ENCODE measurements at regions not wholly inside any gene's neighbourhood (a gene's known extent, or its start where the extent isn't known, plus 50 kb on each side); places are given as distances from the start of the nearest gene placed in this dataset.

DNA sequence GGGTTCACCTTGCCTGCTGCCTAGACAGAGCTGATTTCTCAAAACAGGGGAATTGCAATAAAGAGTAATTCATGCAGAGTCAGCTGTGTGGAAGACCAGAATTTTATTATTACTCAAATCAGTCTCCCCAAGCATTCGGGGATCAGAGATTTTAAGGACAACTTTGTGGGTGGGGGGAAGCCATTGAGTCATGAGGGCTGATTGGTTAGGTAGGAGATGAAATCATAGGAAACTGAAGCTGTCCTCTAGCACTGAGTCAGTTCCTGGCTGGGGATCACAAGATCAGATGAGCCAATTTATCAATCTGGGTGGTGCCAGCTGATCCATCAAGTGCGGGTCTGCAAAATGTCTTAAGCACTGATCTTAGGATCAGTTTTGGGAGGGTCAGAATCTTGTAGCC, 159.1 kb upstream of the MAP1B start:
- no peaks in the 10 kb centered on the region for H3K9me3 ChIP-seq (ENCODE audit: low read depth, low read length, poor library complexity, severe bottlenecking)
- H3K4me3 ChIP-seq (ENCODE audit: low read depth, low read length, poor library complexity, severe bottlenecking): no peak overlapping the region
- DNase-seq (ENCODE audit: low spot score): no peak
- intact Hi-C loops (cut with micrococcal nuclease; ENCODE audit: unreplicated experiment): no loop called here
- CTCF ChIA-PET: no interaction called here
- POLR2A ChIA-PET (ENCODE audit: low non-redundant PET): no interaction called here
- TF ChIP-seq EZH2 (IDR thresholded peaks at IDR 0.05; ENCODE audit: borderline replicate concordance, low read depth, low read length, poor library complexity, severe bottlenecking): no peak
- no peak for TF ChIP-seq CTCF (conservative IDR thresholded peaks at IDR 0.05; ENCODE audit: low read depth, low read length)
- no peaks in the 10 kb centered on the region for H3K27me3 ChIP-seq (replicated peaks; ENCODE audit: insufficient read depth, low read depth, low read length, poor library complexity)
- H3K27ac ChIP-seq (ENCODE audit: low read depth, low read length, poor library complexity, severe bottlenecking): no peak overlapping the region
- H3K36me3 ChIP-seq (ENCODE audit: insufficient read depth, low read length, poor library complexity, severe bottlenecking): no peaks in the 10 kb centered on the region
- no peaks in the 10 kb centered on the region for H3K4me1 ChIP-seq (ENCODE audit: insufficient read depth, low read length, poor library complexity, severe bottlenecking)
- no TSS peak for BruUV-seq (replicated peaks)

- CTCF ChIA-PET: no interaction called here
Observed at GRCh38 chr5:71949772-71950171, 157.5 kb upstream of the MAP1B start.

DNA sequence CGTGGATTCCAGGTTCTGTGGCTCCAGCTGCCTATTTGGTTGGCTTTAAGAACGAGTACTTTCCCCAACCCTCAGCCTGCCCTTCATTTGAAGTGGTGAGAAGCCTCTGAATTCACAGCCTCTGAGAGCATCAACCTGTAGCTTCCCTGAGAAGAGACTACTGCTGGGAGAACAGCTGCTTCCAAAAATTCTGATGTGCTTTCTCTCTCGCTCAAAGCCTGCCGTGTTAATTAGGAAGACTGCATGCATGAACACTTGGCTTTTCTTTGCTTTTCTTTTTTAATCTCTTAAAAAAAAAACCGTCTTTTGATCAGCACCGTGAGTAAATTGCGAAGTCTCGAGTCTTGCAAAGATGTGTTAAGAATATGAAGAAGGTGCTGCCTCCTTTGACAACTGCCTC, 153.4 kb upstream of the MAP1B start:
- no peak for DNase-seq (ENCODE audit: low spot score)
- Histone ChIP-seq H3K36me3 (ENCODE audit: insufficient read depth, low read length, poor library complexity, severe bottlenecking) (no peaks in the 10 kb centered on the region), H3K9me3 (ENCODE audit: low read depth, low read length, poor library complexity, severe bottlenecking) (no peaks in the 10 kb centered on the region), H3K27ac (ENCODE audit: low read depth, low read length, poor library complexity, severe bottlenecking) (no peak overlapping the region), H3K4me1 (ENCODE audit: insufficient read depth, low read length, poor library complexity, severe bottlenecking) (no peaks in the 10 kb centered on the region), H3K4me3 (ENCODE audit: low read depth, low read length, poor library complexity, severe bottlenecking) (no peak overlapping the region), H3K27me3 (replicated peaks; ENCODE audit: insufficient read depth, low read depth, low read length, poor library complexity) (no peaks in the 10 kb centered on the region)
- POLR2A ChIA-PET (ENCODE audit: low non-redundant PET): no interaction called here
- intact Hi-C loops (cut with micrococcal nuclease; ENCODE audit: unreplicated experiment): no loop called here
- BruUV-seq (replicated peaks): no TSS peak
- TF ChIP-seq CTCF (conservative IDR thresholded peaks at IDR 0.05; ENCODE audit: low read depth, low read length) (no peak), EZH2 (IDR thresholded peaks at IDR 0.05; ENCODE audit: borderline replicate concordance, low read depth, low read length, poor library complexity, severe bottlenecking) (no peak)
- CTCF ChIA-PET: no interaction called here

More at GRCh38 chr5:71949772-71950171, 157.5 kb upstream of the MAP1B start:
- H3K4me1 ChIP-seq (ENCODE audit: insufficient read depth, low read length, poor library complexity, severe bottlenecking): no peaks in the 10 kb centered on the region
- no peak for TF ChIP-seq EZH2 (IDR thresholded peaks at IDR 0.05; ENCODE audit: borderline replicate concordance, low read depth, low read length, poor library complexity, severe bottlenecking)
- TF ChIP-seq CTCF (conservative IDR thresholded peaks at IDR 0.05; ENCODE audit: low read depth, low read length): no peak
- H3K27ac ChIP-seq (ENCODE audit: low read depth, low read length, poor library complexity, severe bottlenecking): no peak overlapping the region
- BruUV-seq (replicated peaks): no TSS peak
- no peak overlapping the region for H3K4me3 ChIP-seq (ENCODE audit: low read depth, low read length, poor library complexity, severe bottlenecking)
- POLR2A ChIA-PET (ENCODE audit: low non-redundant PET): no interaction called here
- no peaks in the 10 kb centered on the region for H3K9me3 ChIP-seq (ENCODE audit: low read depth, low read length, poor library complexity, severe bottlenecking)
- DNase-seq (ENCODE audit: low spot score): no peak
- intact Hi-C loops (cut with micrococcal nuclease; ENCODE audit: unreplicated experiment): no loop called here
- H3K36me3 ChIP-seq (ENCODE audit: insufficient read depth, low read length, poor library complexity, severe bottlenecking): no peaks in the 10 kb centered on the region
- H3K27me3 ChIP-seq (replicated peaks; ENCODE audit: insufficient read depth, low read depth, low read length, poor library complexity): no peaks in the 10 kb centered on the region
